ENCODE measurements at regions not wholly inside any gene's neighbourhood (a gene's known extent, or its start where the extent isn't known, plus 50 kb on each side); places are given as distances from the start of the nearest gene placed in this dataset.

- TF ChIP-seq CTCF (IDR thresholded peaks at IDR 0.05; ENCODE audit: insufficient read depth, low read depth, low read length): no peak
- TF ChIP-seq EZH2 (IDR thresholded peaks at IDR 0.05; ENCODE audit: insufficient read depth, low read length): no peak
Measured at GRCh38 chr4:124386163-124386562, 326.4 kb downstream of the ANKRD50 start.
